ENCODE measurements at regions not wholly inside any gene's neighbourhood (a gene's known extent, or its start where the extent isn't known, plus 50 kb on each side); places are given as distances from the start of the nearest gene placed in this dataset.
"Not testable (repeated sequence)": the region's sequence is repeated elsewhere in the genome, so short reads cannot be mapped to it uniquely, and the experiment has no call there.

- no peak for DNase-seq (ENCODE audit: low spot score)
- no peak for ATAC-seq
- H3K36me3 ChIP-seq (ENCODE audit: insufficient read depth): no peaks in the 10 kb centered on the region; the same call in 1 of the 2 replicates
- Mint-ChIP-seq H3K27me3 (ENCODE audit: insufficient read depth, low read depth, poor library complexity) (peaks cover 4% of the 10 kb centered on the region), H3K9me3 (peaks cover 46% of the 10 kb centered on the region), H3K4me1 (no peaks in the 10 kb centered on the region), H3K36me3 (ENCODE audit: low read depth) (peaks cover 7% of the 10 kb centered on the region), H3K4me3 (no peak overlapping the region), H3K27ac (no peak overlapping the region)
- H3K27me3 ChIP-seq (ENCODE audit: insufficient read depth): no peaks in the 10 kb centered on the region
- no peaks in the 10 kb centered on the region for H3K9me2 ChIP-seq (ENCODE audit: insufficient read depth)
- no peak for TF ChIP-seq ETS1 (IDR thresholded peaks at IDR 0.05)
- no peaks in the 10 kb centered on the region for H3K4me1 ChIP-seq (ENCODE audit: insufficient read depth)
- no peak overlapping the region for H2AFZ ChIP-seq
- no peaks in the 10 kb centered on the region for H3F3A ChIP-seq (replicated peaks; ENCODE audit: low read depth)
- H3K4me2 ChIP-seq: no peak overlapping the region
- H3K4me3 ChIP-seq: no peak overlapping the region
- no peaks in the 10 kb centered on the region for H4K20me1 ChIP-seq (replicated peaks; ENCODE audit: insufficient read depth)
- no peaks in the 10 kb centered on the region for H3K79me2 ChIP-seq (replicated peaks; ENCODE audit: insufficient read depth)
- no peak overlapping the region for H3K27ac ChIP-seq (ENCODE audit: low read depth)
Observed at GRCh38 chr14:94821705-94822104, 51.8 kb upstream of the GSC start.

GRCh38 chr14:94820932-94821331 lies 51.0 kb upstream of the GSC start:
- H3K4me2 ChIP-seq; H3K4me3 ChIP-seq; H3K36me3 Mint-ChIP-seq (ENCODE audit: low read depth); H4K20me1 ChIP-seq (replicated peaks; ENCODE audit: insufficient read depth); H2AFZ ChIP-seq; H3K27ac ChIP-seq (ENCODE audit: low read depth); H3K27ac Mint-ChIP-seq; H3F3A ChIP-seq (replicated peaks; ENCODE audit: low read depth); H3K4me1 Mint-ChIP-seq; ATAC-seq; H3K36me3 ChIP-seq (ENCODE audit: insufficient read depth); H3K79me2 ChIP-seq (replicated peaks; ENCODE audit: insufficient read depth); DNase-seq (ENCODE audit: low spot score); H3K9me2 ChIP-seq (ENCODE audit: insufficient read depth); H3K4me3 Mint-ChIP-seq; H3K27me3 Mint-ChIP-seq (ENCODE audit: insufficient read depth, low read depth, poor library complexity); H3K27me3 ChIP-seq (ENCODE audit: insufficient read depth); H3K4me1 ChIP-seq (ENCODE audit: insufficient read depth): not testable (repeated sequence)
- H3K9me3 Mint-ChIP-seq: peaks cover 44% of the 10 kb centered on the region
